ENCODE measurements at regions not wholly inside any gene's neighbourhood (a gene's known extent, or its start where the extent isn't known, plus 50 kb on each side); places are given as distances from the start of the nearest gene placed in this dataset.

GRCh38 chr14:101709962-101710931, 51.3 kb upstream of the PPP2R5C start:
- H4K8ac ChIP-seq (ENCODE audit: extremely low read depth, insufficient read depth, low read length), result no peak overlapping the region; the same call in none of the 2 replicates
- H3K36me3 ChIP-seq (ENCODE audit: control insufficient read depth in 2 of 4, insufficient read depth in 4 of 4, low read length in 3 of 4), result no peaks in the 10 kb centered on the region; a peak in 1 of 8 replicates
- no peak overlapping the region; the same call in 1 of the 2 replicates for H2BK20ac ChIP-seq (ENCODE audit: low read length)
- no peak overlapping the region for H3K4me3 ChIP-seq (ENCODE audit: extremely low read depth in 1 of 4, insufficient read depth in 2 of 4, low read depth in 3 of 4, low read length in 4 of 4)
- no peak overlapping the region for H3K23ac ChIP-seq (ENCODE audit: insufficient read length)
- H2BK5ac ChIP-seq (ENCODE audit: low read depth, low read length), result no peak overlapping the region
- 78% methylated on average over 10 of the region's 10 CpGs; no CpG with 5 or more reads in 1 of the 2 experiments for WGBS, 2 experiments (ENCODE audit: extremely low coverage in 1 of 2, insufficient coverage in 1 of 2, insufficient read length in 1 of 2, insufficient replicate concordance in 2 of 2, low coverage in 1 of 2, low lambda C conversion rate in 2 of 2, missing lambda C conversion rate in 1 of 2)
- no peaks in the 10 kb centered on the region for H3K23me2 ChIP-seq (ENCODE audit: low read depth, low read length)
- no peak overlapping the region for H3K14ac ChIP-seq (ENCODE audit: insufficient read length)
- no peaks in the 10 kb centered on the region for H4K20me1 ChIP-seq (replicated peaks in 1 of 2; ENCODE audit: control insufficient read depth in 1 of 2, insufficient read depth in 2 of 2, low read length in 2 of 2)
- FAIRE-seq (no peak), DNase-seq (ENCODE audit: low read depth in 1 of 2, low spot score in 2 of 2) (no peak)
- no peak overlapping the region for H4K91ac ChIP-seq (replicated peaks; ENCODE audit: insufficient read length, low read length)
- no peaks in the 10 kb centered on the region for H3K79me1 ChIP-seq (ENCODE audit: low read depth, low read length)
- H3K79me2 ChIP-seq (ENCODE audit: control insufficient read depth in 1 of 2, insufficient read depth in 2 of 2, low read length in 2 of 2), result no peaks in the 10 kb centered on the region
- CTCF ChIA-PET (ENCODE audit: partially characterized antibody), result interaction anchor here (0.6 to 1.7 kb wide), 7 partner anchors 9 to 252 kb away, joined by 3 to 5 read pairs (median 3); no protein-coding TSS in a partner anchor
- no peak overlapping the region for H3K27ac ChIP-seq (ENCODE audit: low read depth, low read length)
- no peak overlapping the region for H3K18ac ChIP-seq (ENCODE audit: extremely low read depth, low read length)
- H2BK15ac ChIP-seq (ENCODE audit: low read length), result peak overlapping the region; percentile 46; the same call in 1 of the 2 replicates
- 0 out of 2 replicates have a peak overlapping the region, but pooled peaks have one; percentile 55 for H2BK12ac ChIP-seq (ENCODE audit: low read depth, low read length)
- H3K9me3 ChIP-seq (ENCODE audit: insufficient read depth in 2 of 2, low read depth in 1 of 2, low read length in 1 of 2), result no peaks in the 10 kb centered on the region
- no peak overlapping the region for H3K4ac ChIP-seq (replicated peaks; ENCODE audit: insufficient read length, low read depth, low read length)
- no peak overlapping the region for H3K9ac ChIP-seq (replicated peaks in 1 of 4; ENCODE audit: extremely low read depth in 1 of 4, low read depth in 3 of 4, low read length in 3 of 4)
- H3K27me3 ChIP-seq (replicated peaks in 1 of 4; ENCODE audit: control insufficient read depth in 3 of 4, extremely low read depth in 1 of 4, insufficient read depth in 3 of 4, low read length in 3 of 4), result peaks cover 4 to 19% (median 17%) of the 10 kb centered on the region in 4 experiments
- no peak overlapping the region for H4K5ac ChIP-seq (ENCODE audit: insufficient read length, low read depth, low read length)
- H2AFZ ChIP-seq (ENCODE audit: low read length), result no peak overlapping the region
- no peak overlapping the region for H3K4me2 ChIP-seq (ENCODE audit: insufficient read depth in 1 of 2, low read depth in 2 of 2, low read length in 2 of 2)
- TF ChIP-seq SIX5 (IDR thresholded peaks at IDR 0.05; ENCODE audit: low read depth, low read length) (no peak), BACH1 (IDR thresholded peaks at IDR 0.05; ENCODE audit: low read length) (peak; percentile 65)
- no peak overlapping the region for H3K56ac ChIP-seq (replicated peaks; ENCODE audit: insufficient read length, low read depth, low read length)
- peak overlapping the region; percentile 25; the same call in 1 of the 2 replicates for H2AK5ac ChIP-seq (ENCODE audit: low read depth, low read length)
- H3K4me1 ChIP-seq (replicated peaks in 1 of 4; ENCODE audit: control insufficient read depth in 3 of 4, insufficient read depth in 4 of 4, low read length in 3 of 4), result peaks cover 0 to 23% (median 10%) of the 10 kb centered on the region in 4 experiments; a peak in 6 of 7 replicates
- no peak overlapping the region for H2BK120ac ChIP-seq (replicated peaks; ENCODE audit: low read depth, low read length)
- POLR2A ChIA-PET (ENCODE audit: partially characterized antibody), result interaction anchor here (0.9 to 1.7 kb wide), 4 partner anchors 10 to 254 kb away, joined by 3 to 5 read pairs (median 4); partner anchors contain the start of gene DYNC1H1
